ENCODE measurements at regions not wholly inside any gene's neighbourhood (a gene's known extent, or its start where the extent isn't known, plus 50 kb on each side); places are given as distances from the start of the nearest gene placed in this dataset.
"Not testable (repeated sequence)": the region's sequence is repeated elsewhere in the genome, so short reads cannot be mapped to it uniquely, and the experiment has no call there.

- Mint-ChIP-seq H3K36me3 (ENCODE audit: low read depth, unreplicated experiment) (no peaks in the 10 kb centered on the region), H3K4me3 (ENCODE audit: unreplicated experiment) (no peak overlapping the region), H3K27me3 (ENCODE audit: low read depth, unreplicated experiment) (no peaks in the 10 kb centered on the region), H3K9me3 (ENCODE audit: unreplicated experiment) (no peaks in the 10 kb centered on the region), H3K4me1 (ENCODE audit: low read depth, unreplicated experiment) (peaks cover 20% of the 10 kb centered on the region), H3K27ac (ENCODE audit: unreplicated experiment) (no peak overlapping the region)
- Histone ChIP-seq H2AFZ (ENCODE audit: low read depth, low read length) (no peak overlapping the region), H3K4me2 (ENCODE audit: low read length) (no peak overlapping the region), H3K4me1 (ENCODE audit: insufficient read depth, low read length) (peaks cover 7% of the 10 kb centered on the region), H3K9ac (ENCODE audit: low read length) (no peak overlapping the region), H3K27ac (ENCODE audit: low read depth, low read length) (no peak overlapping the region), H4K20me1 (ENCODE audit: insufficient read depth, low read length) (no peaks in the 10 kb centered on the region), H3K4me3 (ENCODE audit: insufficient read depth, low read depth, low read length) (no peak overlapping the region), H3K79me2 (ENCODE audit: insufficient read depth, low read length) (no peaks in the 10 kb centered on the region), H3K27me3 (ENCODE audit: insufficient read depth, low read length) (no peaks in the 10 kb centered on the region), H3K9me3 (ENCODE audit: insufficient read depth, low read depth, low read length) (peaks cover 3% of the 10 kb centered on the region), H3K36me3 (ENCODE audit: insufficient read depth, low read length) (no peaks in the 10 kb centered on the region)
- FAIRE-seq (no peak), DNase-seq (ENCODE audit: low read depth) (no peak)
- TF ChIP-seq CTCF (IDR thresholded peaks at IDR 0.05; ENCODE audit: insufficient read depth, low read depth, low read length) (no peak), EZH2 (IDR thresholded peaks at IDR 0.05; ENCODE audit: insufficient read depth, low read length) (no peak)
These were observed 178.0 kb downstream of the TOMM20 start for GRCh38 chr1:234950598-234950997.

DNA sequence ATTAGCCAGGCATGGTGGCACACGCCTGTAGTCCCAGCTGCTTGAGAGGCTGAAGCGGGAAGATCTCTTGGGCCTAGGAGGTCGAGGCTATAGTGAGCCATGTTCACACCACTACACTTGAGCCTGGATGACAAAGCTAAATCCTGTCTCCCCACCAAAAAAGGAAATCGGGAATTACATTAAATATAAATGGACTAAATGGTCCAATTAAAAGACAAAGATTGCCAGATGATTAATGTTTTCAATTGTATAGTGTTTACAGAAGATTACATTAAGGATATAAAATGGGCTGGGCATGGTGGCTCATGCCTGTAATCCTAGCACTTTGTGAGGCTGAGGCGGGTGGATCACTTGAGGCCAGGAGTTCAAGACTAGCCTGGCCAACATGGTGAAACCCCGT is 179.1 kb downstream of the TOMM20 start:
- not testable (repeated sequence) for H3K4me2 ChIP-seq (ENCODE audit: low read length); H3K9me3 ChIP-seq (ENCODE audit: insufficient read depth, low read depth, low read length); H3K27ac ChIP-seq (ENCODE audit: low read depth, low read length); H3K27ac Mint-ChIP-seq (ENCODE audit: unreplicated experiment); H3K9ac ChIP-seq (ENCODE audit: low read length); H3K79me2 ChIP-seq (ENCODE audit: insufficient read depth, low read length); H3K4me3 Mint-ChIP-seq (ENCODE audit: unreplicated experiment); H3K27me3 ChIP-seq (ENCODE audit: insufficient read depth, low read length); H4K20me1 ChIP-seq (ENCODE audit: insufficient read depth, low read length); H3K4me1 ChIP-seq (ENCODE audit: insufficient read depth, low read length); H3K36me3 Mint-ChIP-seq (ENCODE audit: low read depth, unreplicated experiment); H3K4me3 ChIP-seq (ENCODE audit: insufficient read depth, low read depth, low read length); H3K4me1 Mint-ChIP-seq (ENCODE audit: low read depth, unreplicated experiment); DNase-seq (ENCODE audit: low read depth); FAIRE-seq; H3K27me3 Mint-ChIP-seq (ENCODE audit: low read depth, unreplicated experiment); H2AFZ ChIP-seq (ENCODE audit: low read depth, low read length); H3K9me3 Mint-ChIP-seq (ENCODE audit: unreplicated experiment); H3K36me3 ChIP-seq (ENCODE audit: insufficient read depth, low read length)

GRCh38 chr1:234944439-234945344 is 183.9 kb downstream of the TOMM20 start:
- H3K27me3 ChIP-seq (ENCODE audit: insufficient read depth, low read length): no peaks in the 10 kb centered on the region
- no peak overlapping the region for H3K4me3 Mint-ChIP-seq (ENCODE audit: unreplicated experiment)
- no peak overlapping the region for H3K27ac Mint-ChIP-seq (ENCODE audit: unreplicated experiment)
- H4K20me1 ChIP-seq (ENCODE audit: insufficient read depth, low read length): no peaks in the 10 kb centered on the region
- TF ChIP-seq CTCF (IDR thresholded peaks at IDR 0.05; ENCODE audit: insufficient read depth, low read depth, low read length) (no peak), EZH2 (IDR thresholded peaks at IDR 0.05; ENCODE audit: insufficient read depth, low read length) (no peak)
- no peak for FAIRE-seq
- no peaks in the 10 kb centered on the region for H3K9me3 Mint-ChIP-seq (ENCODE audit: unreplicated experiment)
- no peak for DNase-seq (ENCODE audit: low read depth)
- H3K9me3 ChIP-seq (ENCODE audit: insufficient read depth, low read depth, low read length): peaks cover 3% of the 10 kb centered on the region
- no peaks in the 10 kb centered on the region for H3K36me3 Mint-ChIP-seq (ENCODE audit: low read depth, unreplicated experiment)
- H3K27ac ChIP-seq (ENCODE audit: low read depth, low read length): no peak overlapping the region
- no peak overlapping the region for H3K4me2 ChIP-seq (ENCODE audit: low read length)
- no peak overlapping the region for H3K4me3 ChIP-seq (ENCODE audit: insufficient read depth, low read depth, low read length)
- H3K4me1 ChIP-seq (ENCODE audit: insufficient read depth, low read length): no peaks in the 10 kb centered on the region
- no peaks in the 10 kb centered on the region for H3K36me3 ChIP-seq (ENCODE audit: insufficient read depth, low read length)
- no peaks in the 10 kb centered on the region for H3K79me2 ChIP-seq (ENCODE audit: insufficient read depth, low read length)
- H2AFZ ChIP-seq (ENCODE audit: low read depth, low read length): no peak overlapping the region
- no peak overlapping the region for H3K9ac ChIP-seq (ENCODE audit: low read length)
- no peaks in the 10 kb centered on the region for H3K4me1 Mint-ChIP-seq (ENCODE audit: low read depth, unreplicated experiment)
- H3K27me3 Mint-ChIP-seq (ENCODE audit: low read depth, unreplicated experiment): no peaks in the 10 kb centered on the region

All from astrocyte (in vitro differentiated cells and primary cell).